ENCODE measurements at regions not wholly inside any gene's neighbourhood (a gene's known extent, or its start where the extent isn't known, plus 50 kb on each side); places are given as distances from the start of the nearest gene placed in this dataset.

GRCh38 chr2:125224830-125225229 is 1199.7 kb downstream of the CNTNAP5 start:
- no peak overlapping the region for H3K27ac ChIP-seq (ENCODE audit: low read depth, low read length, poor library complexity, severe bottlenecking)
- no TSS peak for BruUV-seq (replicated peaks)
- POLR2A ChIA-PET (ENCODE audit: low non-redundant PET), result no interaction called here
- H3K4me3 ChIP-seq (ENCODE audit: low read depth, low read length, poor library complexity, severe bottlenecking), result no peak overlapping the region
- H3K27me3 ChIP-seq (replicated peaks; ENCODE audit: insufficient read depth, low read depth, low read length, poor library complexity), result no peaks in the 10 kb centered on the region
- peaks cover 25% of the 10 kb centered on the region for H3K9me3 ChIP-seq (ENCODE audit: low read depth, low read length, poor library complexity, severe bottlenecking)
- no peak for DNase-seq (ENCODE audit: low spot score)
- H3K36me3 ChIP-seq (ENCODE audit: insufficient read depth, low read length, poor library complexity, severe bottlenecking), result no peaks in the 10 kb centered on the region
- intact Hi-C loops (cut with micrococcal nuclease; ENCODE audit: unreplicated experiment), result no loop called here
- TF ChIP-seq CTCF (conservative IDR thresholded peaks at IDR 0.05; ENCODE audit: low read depth, low read length) (no peak), EZH2 (IDR thresholded peaks at IDR 0.05; ENCODE audit: borderline replicate concordance, low read depth, low read length, poor library complexity, severe bottlenecking) (no peak)
- CTCF ChIA-PET, result no interaction called here
- no peaks in the 10 kb centered on the region for H3K4me1 ChIP-seq (ENCODE audit: insufficient read depth, low read length, poor library complexity, severe bottlenecking)

GRCh38 chr2:125227843-125228392 is 1202.8 kb downstream of the CNTNAP5 start:
- BruUV-seq (replicated peaks), result no TSS peak
- intact Hi-C loops (cut with micrococcal nuclease; ENCODE audit: unreplicated experiment), result no loop called here
- TF ChIP-seq EZH2 (IDR thresholded peaks at IDR 0.05; ENCODE audit: borderline replicate concordance, low read depth, low read length, poor library complexity, severe bottlenecking), result no peak
- Histone ChIP-seq H3K27me3 (replicated peaks; ENCODE audit: insufficient read depth, low read depth, low read length, poor library complexity) (no peaks in the 10 kb centered on the region), H3K27ac (ENCODE audit: low read depth, low read length, poor library complexity, severe bottlenecking) (no peak overlapping the region), H3K9me3 (ENCODE audit: low read depth, low read length, poor library complexity, severe bottlenecking) (peaks cover 12% of the 10 kb centered on the region), H3K36me3 (ENCODE audit: insufficient read depth, low read length, poor library complexity, severe bottlenecking) (no peaks in the 10 kb centered on the region), H3K4me3 (ENCODE audit: low read depth, low read length, poor library complexity, severe bottlenecking) (no peak overlapping the region), H3K4me1 (ENCODE audit: insufficient read depth, low read length, poor library complexity, severe bottlenecking) (no peaks in the 10 kb centered on the region)
- CTCF ChIA-PET, result no interaction called here
- no peak for DNase-seq (ENCODE audit: low spot score)
- POLR2A ChIA-PET (ENCODE audit: low non-redundant PET), result no interaction called here

GRCh38 chr2:125240870-125241269 is 1215.8 kb downstream of the CNTNAP5 start:
- intact Hi-C loops (cut with micrococcal nuclease; ENCODE audit: unreplicated experiment), result no loop called here
- no TSS peak for BruUV-seq (replicated peaks)
- Histone ChIP-seq H3K4me1 (ENCODE audit: insufficient read depth, low read length, poor library complexity, severe bottlenecking) (no peaks in the 10 kb centered on the region), H3K27ac (ENCODE audit: low read depth, low read length, poor library complexity, severe bottlenecking) (no peak overlapping the region), H3K4me3 (ENCODE audit: low read depth, low read length, poor library complexity, severe bottlenecking) (no peak overlapping the region), H3K27me3 (replicated peaks; ENCODE audit: insufficient read depth, low read depth, low read length, poor library complexity) (no peaks in the 10 kb centered on the region), H3K36me3 (ENCODE audit: insufficient read depth, low read length, poor library complexity, severe bottlenecking) (no peaks in the 10 kb centered on the region), H3K9me3 (ENCODE audit: low read depth, low read length, poor library complexity, severe bottlenecking) (peaks cover 10% of the 10 kb centered on the region)
- TF ChIP-seq EZH2 (IDR thresholded peaks at IDR 0.05; ENCODE audit: borderline replicate concordance, low read depth, low read length, poor library complexity, severe bottlenecking) (no peak), CTCF (conservative IDR thresholded peaks at IDR 0.05; ENCODE audit: low read depth, low read length) (no peak)
- DNase-seq (ENCODE audit: low spot score), result no peak
- CTCF ChIA-PET, result no interaction called here
- POLR2A ChIA-PET (ENCODE audit: low non-redundant PET), result no interaction called here

- DNase-seq (ENCODE audit: low spot score), result no peak
- H3K4me1 ChIP-seq (ENCODE audit: insufficient read depth, low read length, poor library complexity, severe bottlenecking), result no peaks in the 10 kb centered on the region
- H3K9me3 ChIP-seq (ENCODE audit: low read depth, low read length, poor library complexity, severe bottlenecking), result peaks cover 6% of the 10 kb centered on the region
- no peaks in the 10 kb centered on the region for H3K36me3 ChIP-seq (ENCODE audit: insufficient read depth, low read length, poor library complexity, severe bottlenecking)
- no peaks in the 10 kb centered on the region for H3K27me3 ChIP-seq (replicated peaks; ENCODE audit: insufficient read depth, low read depth, low read length, poor library complexity)
- ChIA-PET CTCF (no interaction called here), POLR2A (ENCODE audit: low non-redundant PET) (no interaction called here)
- BruUV-seq (replicated peaks), result no TSS peak
- H3K4me3 ChIP-seq (ENCODE audit: low read depth, low read length, poor library complexity, severe bottlenecking), result no peak overlapping the region
- no peak for TF ChIP-seq CTCF (conservative IDR thresholded peaks at IDR 0.05; ENCODE audit: low read depth, low read length)
- TF ChIP-seq EZH2 (IDR thresholded peaks at IDR 0.05; ENCODE audit: borderline replicate concordance, low read depth, low read length, poor library complexity, severe bottlenecking), result no peak
- no peak overlapping the region for H3K27ac ChIP-seq (ENCODE audit: low read depth, low read length, poor library complexity, severe bottlenecking)
- intact Hi-C loops (cut with micrococcal nuclease; ENCODE audit: unreplicated experiment), result no loop called here
Observed at GRCh38 chr2:125243074-125243473, 1218.0 kb downstream of the CNTNAP5 start.
